ENCODE measurements at regions not wholly inside any gene's neighbourhood (a gene's known extent, or its start where the extent isn't known, plus 50 kb on each side); places are given as distances from the start of the nearest gene placed in this dataset.

DNA sequence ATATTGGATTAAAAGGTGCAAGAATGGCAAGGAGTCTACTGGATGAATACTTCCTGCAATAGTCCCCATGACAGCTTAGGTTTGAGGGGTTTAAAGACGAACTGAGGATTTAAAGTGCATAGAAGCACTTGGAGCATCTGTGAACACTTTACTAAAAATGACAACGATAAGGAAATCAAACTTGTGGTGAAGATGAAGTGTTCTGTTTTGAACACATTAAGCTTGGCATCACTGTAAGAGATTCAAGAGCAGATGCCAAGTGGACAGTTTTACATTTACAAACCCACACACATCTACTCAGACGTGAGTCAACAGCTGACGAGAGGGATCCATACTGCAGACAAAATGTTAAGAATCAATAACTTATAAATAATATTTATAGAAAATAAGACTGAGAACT lies 918.7 kb downstream of the CDH11 start:
- TF ChIP-seq, protein P1, sequence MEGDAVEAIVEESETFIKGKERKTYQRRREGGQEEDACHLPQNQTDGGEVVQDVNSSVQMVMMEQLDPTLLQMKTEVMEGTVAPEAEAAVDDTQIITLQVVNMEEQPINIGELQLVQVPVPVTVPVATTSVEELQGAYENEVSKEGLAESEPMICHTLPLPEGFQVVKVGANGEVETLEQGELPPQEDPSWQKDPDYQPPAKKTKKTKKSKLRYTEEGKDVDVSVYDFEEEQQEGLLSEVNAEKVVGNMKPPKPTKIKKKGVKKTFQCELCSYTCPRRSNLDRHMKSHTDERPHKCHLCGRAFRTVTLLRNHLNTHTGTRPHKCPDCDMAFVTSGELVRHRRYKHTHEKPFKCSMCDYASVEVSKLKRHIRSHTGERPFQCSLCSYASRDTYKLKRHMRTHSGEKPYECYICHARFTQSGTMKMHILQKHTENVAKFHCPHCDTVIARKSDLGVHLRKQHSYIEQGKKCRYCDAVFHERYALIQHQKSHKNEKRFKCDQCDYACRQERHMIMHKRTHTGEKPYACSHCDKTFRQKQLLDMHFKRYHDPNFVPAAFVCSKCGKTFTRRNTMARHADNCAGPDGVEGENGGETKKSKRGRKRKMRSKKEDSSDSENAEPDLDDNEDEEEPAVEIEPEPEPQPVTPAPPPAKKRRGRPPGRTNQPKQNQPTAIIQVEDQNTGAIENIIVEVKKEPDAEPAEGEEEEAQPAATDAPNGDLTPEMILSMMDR (conservative IDR thresholded peaks at IDR 0.05): no peak
- TF ChIP-seq ZFX (IDR thresholded peaks at IDR 0.05): no peak

All from C4-2B (cell line).